ENCODE measurements at regions not wholly inside any gene's neighbourhood (a gene's known extent, or its start where the extent isn't known, plus 50 kb on each side); places are given as distances from the start of the nearest gene placed in this dataset.

DNA sequence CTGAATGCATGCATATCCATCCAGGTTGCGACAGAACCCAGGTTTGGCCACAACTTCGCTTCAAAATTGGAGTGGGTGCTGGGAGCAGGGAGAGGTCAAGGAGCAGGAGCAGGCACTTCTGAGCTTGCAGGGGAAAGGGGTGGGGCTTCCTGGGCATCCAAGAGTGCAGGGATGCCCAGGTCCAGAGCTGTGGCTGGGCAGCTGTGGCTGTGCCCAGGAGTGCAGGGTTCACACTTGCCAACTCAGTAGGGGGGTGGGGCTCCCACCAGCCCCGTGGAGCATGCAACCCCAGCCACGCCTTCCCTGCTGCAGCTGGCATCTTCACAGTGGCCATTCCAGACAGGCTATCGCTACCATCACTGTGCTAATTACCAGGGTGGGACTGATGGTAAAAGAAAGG is 115.3 kb upstream of the MTNR1B start:
- TF ChIP-seq NFIC (IDR thresholded peaks at IDR 0.05) (no peak), TAF1 (IDR thresholded peaks at IDR 0.05; ENCODE audit: low read depth) (no peak)

DNA sequence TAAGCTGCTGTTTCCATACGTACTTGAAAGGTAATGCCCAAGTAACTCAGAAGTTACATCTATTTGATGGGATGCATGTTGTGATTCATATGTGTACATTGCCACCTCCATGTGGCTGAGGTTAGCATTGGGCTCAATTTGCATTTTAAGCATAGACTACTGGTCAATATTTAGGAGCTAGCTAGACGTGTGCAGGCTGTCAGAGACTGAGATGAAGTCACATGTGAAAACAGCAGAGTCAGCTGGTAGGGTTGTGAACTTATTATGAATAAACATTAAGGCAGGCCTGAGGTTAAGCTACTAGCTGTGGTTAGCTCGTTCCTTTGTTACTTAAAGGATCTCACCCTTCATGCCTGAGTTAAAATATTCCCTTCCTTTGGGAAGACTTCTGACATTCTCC is 114.5 kb upstream of the MTNR1B start:
- no peak for TF ChIP-seq TAF1 (IDR thresholded peaks at IDR 0.05; ENCODE audit: low read depth)
- TF ChIP-seq, protein P1, sequence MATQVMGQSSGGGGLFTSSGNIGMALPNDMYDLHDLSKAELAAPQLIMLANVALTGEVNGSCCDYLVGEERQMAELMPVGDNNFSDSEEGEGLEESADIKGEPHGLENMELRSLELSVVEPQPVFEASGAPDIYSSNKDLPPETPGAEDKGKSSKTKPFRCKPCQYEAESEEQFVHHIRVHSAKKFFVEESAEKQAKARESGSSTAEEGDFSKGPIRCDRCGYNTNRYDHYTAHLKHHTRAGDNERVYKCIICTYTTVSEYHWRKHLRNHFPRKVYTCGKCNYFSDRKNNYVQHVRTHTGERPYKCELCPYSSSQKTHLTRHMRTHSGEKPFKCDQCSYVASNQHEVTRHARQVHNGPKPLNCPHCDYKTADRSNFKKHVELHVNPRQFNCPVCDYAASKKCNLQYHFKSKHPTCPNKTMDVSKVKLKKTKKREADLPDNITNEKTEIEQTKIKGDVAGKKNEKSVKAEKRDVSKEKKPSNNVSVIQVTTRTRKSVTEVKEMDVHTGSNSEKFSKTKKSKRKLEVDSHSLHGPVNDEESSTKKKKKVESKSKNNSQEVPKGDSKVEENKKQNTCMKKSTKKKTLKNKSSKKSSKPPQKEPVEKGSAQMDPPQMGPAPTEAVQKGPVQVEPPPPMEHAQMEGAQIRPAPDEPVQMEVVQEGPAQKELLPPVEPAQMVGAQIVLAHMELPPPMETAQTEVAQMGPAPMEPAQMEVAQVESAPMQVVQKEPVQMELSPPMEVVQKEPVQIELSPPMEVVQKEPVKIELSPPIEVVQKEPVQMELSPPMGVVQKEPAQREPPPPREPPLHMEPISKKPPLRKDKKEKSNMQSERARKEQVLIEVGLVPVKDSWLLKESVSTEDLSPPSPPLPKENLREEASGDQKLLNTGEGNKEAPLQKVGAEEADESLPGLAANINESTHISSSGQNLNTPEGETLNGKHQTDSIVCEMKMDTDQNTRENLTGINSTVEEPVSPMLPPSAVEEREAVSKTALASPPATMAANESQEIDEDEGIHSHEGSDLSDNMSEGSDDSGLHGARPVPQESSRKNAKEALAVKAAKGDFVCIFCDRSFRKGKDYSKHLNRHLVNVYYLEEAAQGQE (IDR thresholded peaks at IDR 0.05; ENCODE audit: low read depth): no peak
- TF ChIP-seq MAX (IDR thresholded peaks at IDR 0.05): no peak
- TF ChIP-seq FOXM1 (IDR thresholded peaks at IDR 0.05; ENCODE audit: borderline replicate concordance, low read depth): no peak
- TF ChIP-seq TCF12 (IDR thresholded peaks at IDR 0.05; ENCODE audit: low read depth): no peak
- no peak for TF ChIP-seq YY1 (IDR thresholded peaks at IDR 0.05; ENCODE audit: low read depth)
- no peak for TF ChIP-seq ZBTB7A (IDR thresholded peaks at IDR 0.05; ENCODE audit: low read depth)
- TF ChIP-seq RAD21 (IDR thresholded peaks at IDR 0.05; ENCODE audit: low read depth): no peak
- no peak for TF ChIP-seq TEAD4 (IDR thresholded peaks at IDR 0.05)
- no peak for TF ChIP-seq NFIC (IDR thresholded peaks at IDR 0.05)
- TF ChIP-seq CREB1 (IDR thresholded peaks at IDR 0.05; ENCODE audit: low read depth): no peak
- TF ChIP-seq CEBPB (IDR thresholded peaks at IDR 0.05): no peak
- no peak for TF ChIP-seq EP300 (IDR thresholded peaks at IDR 0.05; ENCODE audit: borderline replicate concordance)
- TF ChIP-seq, protein P2, sequence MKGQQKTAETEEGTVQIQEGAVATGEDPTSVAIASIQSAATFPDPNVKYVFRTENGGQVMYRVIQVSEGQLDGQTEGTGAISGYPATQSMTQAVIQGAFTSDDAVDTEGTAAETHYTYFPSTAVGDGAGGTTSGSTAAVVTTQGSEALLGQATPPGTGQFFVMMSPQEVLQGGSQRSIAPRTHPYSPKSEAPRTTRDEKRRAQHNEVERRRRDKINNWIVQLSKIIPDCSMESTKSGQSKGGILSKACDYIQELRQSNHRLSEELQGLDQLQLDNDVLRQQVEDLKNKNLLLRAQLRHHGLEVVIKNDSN (IDR thresholded peaks at IDR 0.05): no peak
- TF ChIP-seq EGR1 (IDR thresholded peaks at IDR 0.05): no peak

DNA sequence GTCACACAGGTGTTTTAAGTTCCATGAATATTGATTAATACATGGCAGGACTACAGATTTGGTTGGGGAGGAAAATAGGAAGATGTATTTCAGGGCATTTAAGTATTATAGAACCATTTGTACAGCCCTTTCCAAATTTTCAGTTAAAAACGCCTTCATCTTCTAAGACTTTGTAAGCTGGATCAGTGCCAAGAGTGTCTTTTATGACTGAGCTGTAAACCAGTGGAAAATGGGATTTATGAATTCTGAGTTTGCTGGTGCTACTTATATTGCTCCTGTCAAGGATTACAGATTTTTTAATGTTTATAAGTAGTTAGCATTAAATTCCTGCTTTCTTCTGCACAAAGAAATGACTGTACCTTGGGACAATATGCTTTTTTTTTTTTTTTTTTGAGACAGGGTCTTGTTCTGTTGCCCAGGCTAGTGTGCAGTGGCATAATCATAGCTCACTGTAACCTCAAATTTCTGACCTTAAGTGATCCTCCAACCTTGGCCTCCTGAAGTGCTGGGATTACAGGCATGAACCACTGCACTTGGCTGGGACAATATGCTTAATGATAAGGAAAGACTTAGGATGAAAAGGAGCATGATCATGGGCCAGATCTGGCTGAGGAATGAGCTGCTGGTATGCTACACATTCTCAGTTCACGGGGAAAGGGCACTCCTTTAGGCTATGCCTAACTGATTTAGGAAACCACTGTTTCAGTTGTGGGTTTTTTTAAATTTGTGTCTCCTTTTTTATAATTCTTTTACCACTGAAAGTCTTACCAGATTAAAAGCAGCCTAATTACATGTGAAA is 113.6 kb upstream of the MTNR1B start:
- TF ChIP-seq CREB1 (IDR thresholded peaks at IDR 0.05; ENCODE audit: low read depth): no peak
- TF ChIP-seq RAD21 (IDR thresholded peaks at IDR 0.05; ENCODE audit: low read depth): no peak

DNA sequence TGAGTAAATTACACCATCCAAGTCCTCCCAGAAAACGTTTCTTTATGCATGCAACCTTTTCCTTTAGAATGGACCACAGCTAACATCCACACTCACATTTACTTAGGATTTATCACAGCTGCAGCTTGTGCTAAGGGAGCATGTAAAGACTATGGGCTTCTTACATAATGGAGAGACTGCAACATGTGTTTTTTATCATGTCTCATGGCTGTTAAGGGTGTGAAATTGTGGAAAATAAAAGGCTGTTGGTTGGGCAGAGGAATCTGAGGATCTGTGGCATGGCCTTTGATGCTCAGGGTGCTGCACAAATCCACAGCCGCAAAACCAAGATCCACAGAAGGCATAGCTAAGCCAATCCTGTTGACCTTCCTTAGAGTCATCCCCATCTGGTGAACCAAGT is 112.0 kb upstream of the MTNR1B start:
- TF ChIP-seq NFIC (IDR thresholded peaks at IDR 0.05) (no peak), FOXM1 (IDR thresholded peaks at IDR 0.05; ENCODE audit: borderline replicate concordance, low read depth) (no peak), EGR1 (IDR thresholded peaks at IDR 0.05) (no peak), CREB1 (IDR thresholded peaks at IDR 0.05; ENCODE audit: low read depth) (no peak), MAX (IDR thresholded peaks at IDR 0.05) (no peak), CEBPB (IDR thresholded peaks at IDR 0.05) (no peak), EP300 (IDR thresholded peaks at IDR 0.05; ENCODE audit: borderline replicate concordance) (no peak), TEAD4 (IDR thresholded peaks at IDR 0.05) (no peak), YY1 (IDR thresholded peaks at IDR 0.05; ENCODE audit: low read depth) (no peak), RAD21 (IDR thresholded peaks at IDR 0.05; ENCODE audit: low read depth) (no peak)
- TF ChIP-seq, protein P2 (IDR thresholded peaks at IDR 0.05): no peak
- TF ChIP-seq, protein P1 (IDR thresholded peaks at IDR 0.05; ENCODE audit: low read depth): no peak

DNA sequence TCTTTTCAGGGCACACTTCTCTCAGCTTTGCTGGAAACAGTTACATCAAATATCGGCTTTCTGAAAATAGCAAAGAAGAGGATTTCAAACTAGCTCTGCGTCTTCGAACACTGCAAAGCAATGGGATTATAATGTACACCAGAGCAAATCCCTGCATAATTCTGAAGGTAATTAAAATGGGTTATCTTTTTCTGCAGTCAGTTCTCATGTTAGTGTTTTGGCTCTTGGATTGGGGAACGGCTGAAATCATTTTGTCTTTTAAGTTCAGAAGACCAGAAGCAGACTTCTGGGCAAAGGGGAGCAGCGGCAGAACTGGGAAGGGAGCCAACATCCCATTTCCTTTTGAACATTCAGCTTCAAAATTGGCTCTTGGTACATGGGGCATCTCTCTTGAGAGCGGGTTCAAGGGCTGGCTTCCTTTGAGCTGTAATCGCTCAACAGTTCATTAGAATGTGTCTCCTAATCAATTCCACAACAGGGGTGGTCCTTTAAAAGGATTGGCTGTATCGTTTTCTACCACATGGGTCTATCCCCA is 110.2 kb upstream of the MTNR1B start:
- TF ChIP-seq TEAD4 (IDR thresholded peaks at IDR 0.05): no peak
- TF ChIP-seq TCF12 (IDR thresholded peaks at IDR 0.05; ENCODE audit: low read depth): no peak
- no peak for TF ChIP-seq EGR1 (IDR thresholded peaks at IDR 0.05)
- no peak for TF ChIP-seq YY1 (IDR thresholded peaks at IDR 0.05; ENCODE audit: low read depth)
- TF ChIP-seq CEBPB (IDR thresholded peaks at IDR 0.05): no peak
- no peak for TF ChIP-seq TAF1 (IDR thresholded peaks at IDR 0.05; ENCODE audit: low read depth)
- TF ChIP-seq EP300 (IDR thresholded peaks at IDR 0.05; ENCODE audit: borderline replicate concordance): no peak
- TF ChIP-seq MAX (IDR thresholded peaks at IDR 0.05): no peak
- no peak for TF ChIP-seq RAD21 (IDR thresholded peaks at IDR 0.05; ENCODE audit: low read depth)
- TF ChIP-seq CREB1 (IDR thresholded peaks at IDR 0.05; ENCODE audit: low read depth): no peak
- no peak for TF ChIP-seq NFIC (IDR thresholded peaks at IDR 0.05)
- TF ChIP-seq, protein P1 (IDR thresholded peaks at IDR 0.05; ENCODE audit: low read depth): no peak
- TF ChIP-seq, protein P2 (IDR thresholded peaks at IDR 0.05): no peak
